DLD1 (cell line): ENCODE measurements at regions not wholly inside any gene's neighbourhood (a gene's known extent, or its start where the extent isn't known, plus 50 kb on each side); places are given as distances from the start of the nearest gene placed in this dataset.

Experiments
- in situ Hi-C: cut with HindIII; loops from 2 replicates; pipeline ENCODE4 v1.10.0; 2017; ENCODE audit warnings: low sequenced_read_pairs

DNA sequence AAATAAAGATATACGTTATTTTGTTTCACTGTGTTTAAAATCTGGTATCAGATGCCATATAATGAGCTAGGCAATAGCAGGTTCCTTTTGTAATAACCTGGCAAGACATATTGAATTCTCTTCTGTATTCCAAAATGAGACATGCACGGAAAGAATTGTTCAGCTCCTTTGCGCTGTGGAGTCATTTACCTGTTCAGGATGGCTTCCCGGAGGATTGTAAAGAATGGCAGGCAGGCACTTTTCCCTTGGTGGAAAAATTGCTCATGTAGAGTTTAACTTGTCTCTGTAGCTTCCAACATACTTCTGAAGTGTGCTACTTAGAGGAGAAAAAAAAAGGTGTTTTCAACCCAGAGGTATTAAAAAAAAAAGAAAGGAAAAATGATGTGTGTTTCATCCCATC lies 805.2 kb downstream of the GALC start:
- in situ Hi-C loops, result no loop called here

DNA sequence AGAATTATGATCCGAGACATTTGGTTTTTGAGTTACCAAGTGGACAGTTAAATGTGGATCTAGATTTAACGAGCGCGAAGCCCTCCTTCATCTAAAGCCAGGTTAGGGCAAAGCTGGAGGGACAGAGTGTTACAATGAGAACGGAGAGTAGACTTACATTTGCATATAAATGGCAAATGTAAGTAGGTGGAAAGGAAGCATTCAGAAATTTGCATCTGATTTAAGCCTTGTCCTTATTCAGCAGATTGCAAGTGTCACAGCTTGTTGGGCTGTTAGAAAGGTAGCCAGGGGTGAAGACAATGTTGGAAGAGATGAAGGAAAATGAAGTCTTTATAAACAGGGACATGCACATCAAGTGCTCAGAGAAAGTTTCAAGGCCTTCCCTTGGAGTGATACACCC lies 806.2 kb downstream of the GALC start:
- in situ Hi-C loops, result no loop called here

DNA sequence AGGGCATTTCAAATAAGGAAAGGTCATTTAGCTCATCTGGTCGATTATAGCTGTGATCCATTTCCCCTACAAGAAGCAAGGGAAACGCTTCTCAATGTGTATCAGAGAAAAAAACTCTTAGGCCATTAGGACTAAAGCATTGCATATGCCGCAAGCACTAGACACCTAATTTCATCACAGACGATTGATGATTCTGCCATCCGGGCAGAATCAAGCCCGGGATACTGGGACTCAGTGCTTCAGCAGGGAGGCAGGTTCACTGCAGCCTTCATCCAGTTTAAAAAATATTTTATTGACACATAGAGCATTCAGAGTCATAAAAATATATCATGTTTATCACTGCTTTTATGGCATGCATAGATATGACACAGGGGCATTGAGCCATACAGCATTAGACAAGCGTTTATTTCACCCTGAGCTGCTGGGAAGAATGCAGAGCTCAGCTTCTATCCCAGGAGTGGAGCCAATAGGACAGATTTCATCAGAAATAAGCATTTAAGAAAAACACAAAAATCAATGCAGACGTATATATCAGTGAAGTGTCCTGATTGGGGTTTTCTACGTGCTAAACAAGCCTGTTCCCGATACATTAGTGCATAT lies 806.9 kb downstream of the GALC start:
- in situ Hi-C loops, result no loop called here

DNA sequence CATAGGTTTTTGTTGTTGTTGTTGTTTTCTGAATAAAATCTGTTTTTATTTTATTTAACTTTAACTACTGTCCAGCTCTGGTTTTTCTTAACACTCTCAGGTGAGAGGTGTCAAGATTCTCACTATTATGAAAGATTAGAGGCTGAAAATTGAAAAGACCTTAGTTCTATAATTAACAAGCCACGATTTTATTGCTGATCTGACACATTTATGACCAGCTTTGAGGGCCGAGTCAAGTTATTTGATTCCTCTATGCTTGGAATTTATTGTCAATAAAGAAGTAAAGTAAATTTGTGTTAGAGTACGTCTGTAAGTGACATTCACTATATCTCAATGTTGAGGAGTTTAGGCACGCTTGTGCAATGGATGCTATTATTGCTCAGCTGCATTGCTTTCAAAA lies 808.8 kb downstream of the GALC start:
- in situ Hi-C loops, result no loop called here

GRCh38 chr14:87181288-87181687 lies 811.7 kb downstream of the GALC start:
- in situ Hi-C loops, result no loop called here

DNA sequence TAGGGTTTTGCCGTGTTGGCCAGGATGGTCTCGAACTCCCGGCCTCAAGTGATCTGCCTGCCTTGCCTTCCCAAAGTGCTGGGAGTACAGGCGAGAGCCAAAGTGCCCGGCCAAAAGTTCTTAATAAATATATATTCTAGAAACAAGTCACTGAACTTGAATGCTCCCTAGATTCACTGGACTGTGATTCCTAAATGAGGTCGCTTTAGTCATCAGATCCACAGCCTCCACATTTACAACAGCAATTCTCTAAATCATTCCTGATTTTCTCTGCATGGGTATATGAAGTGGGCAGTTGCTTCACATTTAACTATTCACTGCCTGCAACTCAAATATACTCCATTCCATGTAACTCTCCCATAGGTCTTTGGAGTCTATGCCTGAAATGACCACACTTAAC lies 813.0 kb downstream of the GALC start:
- in situ Hi-C loops, result no loop called here

- in situ Hi-C loops, result no loop called here
Observed at GRCh38 chr14:87178277-87178676, 814.7 kb downstream of the GALC start.

GRCh38 chr14:87175175-87175574 lies 817.8 kb downstream of the GALC start:
- in situ Hi-C loops, result no loop called here

DNA sequence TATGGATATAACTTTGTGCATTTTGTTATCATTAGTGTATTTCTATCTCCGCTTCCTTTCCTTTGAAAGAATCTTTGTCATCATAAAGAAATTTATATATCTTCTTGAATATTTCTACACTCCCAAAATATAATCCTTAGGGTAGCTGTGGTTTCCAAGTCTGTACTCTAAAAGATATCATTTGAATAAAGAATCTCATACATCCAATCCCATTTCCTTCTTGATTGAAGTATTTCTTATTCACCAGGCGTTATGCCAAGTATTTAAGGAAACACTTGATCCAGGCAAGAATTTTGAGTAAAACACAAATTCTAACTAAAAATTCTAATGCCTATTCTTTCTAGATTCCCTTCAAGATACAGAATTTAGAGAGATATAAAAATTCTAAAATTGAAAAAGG lies 821.8 kb downstream of the GALC start:
- in situ Hi-C loops, result no loop called here

DNA sequence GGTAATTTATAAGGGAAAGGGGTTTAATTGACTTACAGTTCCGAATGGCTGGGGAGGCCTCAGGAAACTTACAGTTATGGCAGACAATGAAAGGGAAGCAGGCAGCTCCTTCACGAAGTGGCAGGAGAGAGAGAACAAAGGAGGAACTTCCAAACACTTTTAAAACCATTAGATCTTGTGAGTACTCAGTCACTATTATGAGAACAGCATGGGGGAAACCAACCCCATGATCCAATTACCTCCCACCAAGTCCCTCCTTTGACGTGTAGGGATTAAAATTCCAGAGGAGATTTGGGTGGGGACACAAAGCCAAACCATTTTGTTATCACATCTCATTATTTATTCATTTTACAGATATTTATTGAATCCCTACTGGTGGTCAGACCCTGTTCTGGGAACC lies 822.8 kb downstream of the GALC start:
- in situ Hi-C loops, result no loop called here

GRCh38 chr14:87169362-87169761 lies 823.6 kb downstream of the GALC start:
- in situ Hi-C loops, result no loop called here

- in situ Hi-C loops, result no loop called here
Observed at GRCh38 chr14:87161502-87161901, 831.5 kb downstream of the GALC start.

DNA sequence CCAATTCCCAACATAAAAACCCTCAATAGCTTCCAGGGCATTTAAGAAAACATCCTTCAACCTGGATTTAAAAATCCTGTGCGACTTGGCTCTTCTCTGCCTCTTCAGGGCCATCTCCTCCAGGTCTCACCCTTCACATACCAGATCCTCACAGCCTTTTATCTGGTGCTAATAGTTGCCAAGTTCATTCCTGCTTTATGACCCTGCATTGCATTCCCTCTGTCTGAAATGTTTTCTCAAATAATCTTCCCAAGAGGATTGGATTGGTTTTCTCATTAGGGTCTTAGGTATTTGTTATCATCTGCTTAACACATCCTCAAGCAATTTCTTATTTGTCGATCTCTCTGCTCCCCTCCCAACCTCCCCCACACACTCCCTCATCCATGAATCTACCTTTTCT lies 832.0 kb downstream of the GALC start:
- in situ Hi-C loops, result no loop called here

DNA sequence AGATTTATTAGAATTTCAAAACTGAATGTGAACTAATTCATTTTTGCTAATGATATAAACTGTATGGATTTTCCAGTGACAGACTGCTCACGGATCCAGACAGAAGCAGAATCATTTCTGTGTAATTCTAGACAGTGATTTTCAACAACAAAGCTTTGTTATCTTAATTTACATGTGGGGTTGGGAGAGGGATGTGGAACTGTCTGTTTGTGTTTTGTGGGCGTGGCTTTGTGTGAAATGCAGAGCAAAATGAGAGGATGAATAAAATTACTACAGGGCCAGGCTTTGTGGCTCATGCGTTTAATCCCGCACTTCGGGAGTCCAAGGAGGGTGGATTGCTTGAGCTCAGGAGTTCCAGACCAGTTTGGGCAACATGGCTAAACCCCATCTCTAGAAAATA lies 834.7 kb downstream of the GALC start:
- in situ Hi-C loops, result no loop called here

- in situ Hi-C loops, result no loop called here
Observed at GRCh38 chr14:87156878-87157277, 836.1 kb downstream of the GALC start.

DNA sequence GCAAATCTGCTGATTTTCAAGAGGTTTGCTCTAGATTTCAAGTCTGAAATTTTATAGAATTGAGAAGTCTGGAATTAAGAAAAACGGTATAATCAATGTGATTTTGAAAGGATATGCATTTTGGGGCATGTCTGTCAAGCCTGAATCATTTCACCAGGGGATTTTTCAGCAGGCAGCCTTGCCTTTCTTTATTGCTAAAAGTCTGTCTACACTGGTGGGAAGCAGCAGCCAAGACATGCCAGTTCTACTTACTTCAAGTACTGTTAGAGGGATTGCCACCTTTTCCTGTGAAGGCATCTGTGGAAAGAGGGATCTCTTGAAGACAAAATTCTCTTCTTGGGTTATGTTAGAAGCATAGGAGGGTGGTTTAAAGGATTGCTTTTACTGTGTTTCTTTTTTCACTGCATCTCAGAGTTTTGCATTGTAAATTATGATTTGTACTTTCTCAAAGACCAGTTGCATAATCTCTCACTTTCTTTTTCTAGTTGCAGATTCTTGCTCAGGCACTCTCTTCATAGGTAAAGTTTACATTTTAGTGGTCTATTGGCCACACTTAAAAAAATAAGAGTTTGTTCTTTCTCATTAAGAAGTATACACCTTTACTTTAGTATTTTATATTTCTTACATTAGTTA lies 837.0 kb downstream of the GALC start:
- in situ Hi-C loops, result no loop called here

DNA sequence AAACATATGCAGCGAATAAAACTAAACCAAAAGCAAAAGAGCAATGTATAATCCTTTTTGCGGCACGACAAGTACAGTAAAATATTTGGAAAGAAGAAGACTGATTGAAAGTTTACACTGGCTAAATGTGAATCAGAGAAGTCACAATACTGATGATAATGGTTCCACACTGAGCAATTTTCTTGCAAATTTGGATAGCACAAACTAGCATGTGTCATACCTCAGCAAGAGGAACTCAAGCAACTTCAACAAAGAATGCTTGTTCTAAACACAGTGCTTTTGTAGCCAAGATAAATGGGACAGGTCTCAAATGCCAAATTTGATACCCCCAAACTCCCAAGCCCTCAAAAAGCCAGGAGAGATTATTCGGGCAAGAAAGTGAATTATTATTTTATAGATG lies 839.1 kb downstream of the GALC start:
- in situ Hi-C loops, result no loop called here

DNA sequence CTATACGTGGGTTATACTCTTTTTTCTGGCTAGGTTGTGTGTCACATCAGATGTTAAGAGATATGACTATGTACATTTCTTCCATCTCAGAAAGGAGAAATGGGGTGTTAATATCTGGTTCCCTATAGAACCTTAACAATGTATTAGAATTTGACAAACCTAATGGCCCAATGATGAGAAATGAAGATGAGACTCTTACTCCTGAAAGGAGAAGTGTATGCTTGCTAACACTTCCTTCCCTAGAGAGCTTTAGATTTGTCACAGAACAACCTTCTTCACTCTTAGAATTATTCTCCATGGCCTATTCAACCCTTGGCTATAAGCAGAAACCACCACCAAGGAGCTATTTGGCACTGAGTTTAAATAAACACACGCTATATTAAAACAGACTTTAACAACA lies 839.6 kb downstream of the GALC start:
- in situ Hi-C loops, result no loop called here

GRCh38 chr14:87152693-87153092 lies 840.3 kb downstream of the GALC start:
- in situ Hi-C loops, result no loop called here

- in situ Hi-C loops, result no loop called here
Observed at GRCh38 chr14:87149583-87150354, 843.2 kb downstream of the GALC start.

GRCh38 chr14:87148655-87149054 lies 844.3 kb downstream of the GALC start:
- in situ Hi-C loops, result no loop called here

DNA sequence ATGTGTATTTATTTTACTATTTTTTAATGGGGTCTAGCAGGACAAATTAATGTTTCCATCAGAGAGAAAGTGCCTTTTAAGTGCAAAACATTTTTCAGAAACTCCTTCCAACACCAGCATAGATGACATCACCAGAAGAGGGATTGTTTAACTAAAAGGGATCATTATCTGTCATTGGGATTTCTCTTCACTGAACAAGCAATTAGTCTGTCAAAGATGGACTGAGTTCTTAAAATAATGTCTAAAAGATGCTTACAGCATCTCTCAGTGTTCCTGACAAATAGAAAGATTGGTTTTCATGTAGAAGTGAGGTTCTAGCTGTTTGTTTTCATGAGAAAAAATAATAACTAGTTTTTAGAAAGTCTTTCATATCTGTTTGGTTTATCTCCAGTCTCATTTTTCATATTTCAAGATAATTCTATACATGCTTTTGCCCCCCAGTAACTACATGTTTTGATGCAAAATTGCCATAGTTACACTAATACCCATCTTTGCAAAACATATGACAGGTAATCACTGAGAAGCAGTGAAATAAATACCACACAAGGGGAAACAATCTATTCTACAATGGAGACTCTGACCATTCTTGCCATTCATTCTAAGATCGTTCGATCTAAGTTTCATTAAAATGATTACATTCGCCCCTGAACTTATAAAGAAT lies 850.3 kb downstream of the GALC start:
- in situ Hi-C loops, result no loop called here
